GM21515 (cell line): ENCODE measurements at regions not wholly inside any gene's neighbourhood (a gene's known extent, or its start where the extent isn't known, plus 50 kb on each side); places are given as distances from the start of the nearest gene placed in this dataset.
"Not testable (repeated sequence)": the region's sequence is repeated elsewhere in the genome, so short reads cannot be mapped to it uniquely, and the experiment has no call there.

Experiments
- ATAC-seq: cut with Tn5 transposase; IDR thresholded peaks from one replicate; pipeline ENCODE4 v1.9.1; 2021; ENCODE audit not compliant: unreplicated experiment

DNA sequence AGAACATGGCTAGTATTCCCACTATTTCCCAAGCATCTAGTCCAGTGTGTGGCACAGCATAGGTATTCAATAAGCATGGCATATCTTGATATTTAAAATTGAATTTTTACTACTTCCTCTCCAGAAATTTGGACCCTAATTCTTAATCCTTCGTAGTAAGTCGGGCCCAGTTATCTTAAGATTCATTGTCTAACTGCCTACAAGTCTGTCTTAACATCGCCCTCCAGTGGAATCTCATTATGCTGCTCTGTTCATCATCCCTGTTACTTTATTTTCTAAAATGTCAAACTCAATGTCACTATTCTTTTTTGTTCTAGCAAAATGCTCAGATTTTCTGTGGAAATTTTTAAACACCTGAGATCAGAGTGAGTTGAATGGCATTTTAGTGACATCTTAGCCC, 606.2 kb downstream of the KLHL13 start:
- no peak for ATAC-seq

DNA sequence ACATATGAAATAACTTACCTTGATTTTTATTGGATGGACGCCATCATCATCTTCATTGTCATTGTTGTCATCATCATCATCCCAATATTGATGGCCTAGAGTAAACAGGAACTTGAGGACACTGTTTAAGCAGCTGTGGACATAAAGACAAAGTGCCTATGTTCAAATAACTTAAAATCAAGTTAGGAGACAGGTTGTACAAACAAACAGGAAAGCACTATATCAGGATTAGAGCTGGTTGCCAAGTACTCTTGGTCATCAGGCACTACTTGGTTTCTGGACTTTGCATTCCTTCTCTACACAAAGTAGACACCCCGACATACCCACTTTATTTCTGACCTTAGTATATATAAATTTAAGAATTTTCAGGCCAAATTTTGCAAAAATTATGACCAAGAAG, 608.6 kb downstream of the KLHL13 start:
- no peak for ATAC-seq

DNA sequence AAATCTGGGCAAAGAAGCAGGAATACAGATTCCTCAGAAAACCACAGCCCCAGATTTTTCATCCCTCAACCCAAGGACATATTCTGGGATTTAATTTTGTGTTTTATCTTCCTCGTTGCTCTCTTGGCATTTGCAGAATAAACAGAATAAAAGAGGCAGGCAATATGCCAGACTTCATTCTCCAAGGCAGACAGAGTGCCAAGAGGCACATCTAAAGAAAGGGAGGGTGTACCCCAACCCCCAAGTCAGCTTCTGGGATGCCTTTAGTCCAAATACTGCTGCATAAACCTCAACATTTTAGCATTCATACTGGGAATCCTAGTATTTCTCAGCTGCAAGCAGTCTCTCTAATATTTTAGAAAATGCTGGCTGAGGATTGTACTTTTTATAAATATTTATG, 629.2 kb downstream of the KLHL13 start:
- no peak for ATAC-seq

DNA sequence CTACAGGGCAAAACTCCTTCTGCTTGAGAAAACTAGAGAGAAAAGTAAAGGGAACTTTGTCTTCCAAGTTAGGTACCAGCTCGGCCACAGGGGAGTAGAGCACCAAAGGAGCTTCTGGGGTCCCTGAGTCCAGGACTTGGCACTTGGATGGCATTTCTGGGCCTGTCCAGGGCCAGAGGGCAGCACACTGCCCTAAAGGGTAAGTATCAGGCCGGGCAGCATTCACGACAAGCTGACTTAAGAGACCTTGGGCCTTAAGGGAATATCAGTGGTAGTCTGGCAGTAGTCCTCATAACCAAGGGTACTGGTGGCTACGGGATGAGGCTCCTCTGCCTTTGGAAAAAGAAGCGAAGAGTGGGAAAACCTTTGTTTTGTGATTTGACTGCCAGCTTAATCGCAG, 632.7 kb downstream of the KLHL13 start:
- no peak for ATAC-seq

DNA sequence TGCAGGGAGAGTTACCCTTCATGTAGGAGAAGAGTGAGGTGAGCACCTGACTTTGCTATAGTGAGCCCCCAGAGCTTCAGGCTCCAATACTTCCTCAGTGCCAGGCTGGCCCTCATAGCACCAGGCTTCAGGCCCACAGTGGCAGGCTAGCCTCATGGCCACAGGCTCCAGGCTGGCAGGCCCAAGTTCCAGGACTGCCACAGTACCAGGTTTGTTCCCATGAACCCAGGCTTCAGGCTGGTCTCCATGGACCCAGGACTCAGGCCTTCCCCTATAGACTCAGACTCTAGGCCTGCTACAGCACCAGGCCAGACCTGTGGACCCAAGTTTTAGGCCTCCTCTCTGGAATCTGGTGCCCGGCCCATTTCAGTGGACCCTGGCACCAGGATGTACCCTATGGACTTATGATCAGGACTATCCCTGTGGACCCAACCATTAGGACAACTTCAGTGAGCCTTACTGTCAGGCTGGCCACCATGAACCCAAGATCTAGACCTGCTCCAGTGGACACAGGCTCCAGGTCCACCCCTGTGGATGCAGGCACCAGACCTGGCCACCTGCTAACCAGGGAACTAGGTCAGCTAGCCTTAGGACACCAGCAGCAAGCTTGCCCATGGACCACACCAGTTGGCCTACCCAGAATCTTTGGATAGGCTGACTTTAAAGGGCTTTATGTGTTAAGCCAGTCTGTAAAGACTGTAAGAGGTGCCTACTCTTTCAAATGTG, 658.2 kb downstream of the KLHL13 start:
- ATAC-seq, result no peak

DNA sequence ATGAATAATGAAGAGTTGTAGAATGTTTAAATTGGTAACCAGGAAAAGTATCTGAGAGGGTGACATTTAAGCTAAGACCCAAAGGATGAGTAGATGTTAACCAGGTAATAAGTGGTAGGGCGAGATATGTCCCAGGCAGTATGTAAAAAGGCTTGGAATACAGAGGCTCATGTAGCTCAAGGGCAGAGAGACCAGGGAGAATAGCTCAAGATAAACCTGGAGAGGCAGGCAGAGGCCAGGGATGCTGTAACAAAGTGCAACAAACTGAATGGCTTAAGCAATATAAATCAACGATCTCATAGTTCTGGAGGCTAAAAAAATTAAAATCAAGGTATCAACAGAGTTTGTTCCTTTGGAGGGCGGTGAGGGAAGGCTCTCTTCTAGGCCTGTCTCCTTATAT, 660.8 kb downstream of the KLHL13 start:
- no peak for ATAC-seq

DNA sequence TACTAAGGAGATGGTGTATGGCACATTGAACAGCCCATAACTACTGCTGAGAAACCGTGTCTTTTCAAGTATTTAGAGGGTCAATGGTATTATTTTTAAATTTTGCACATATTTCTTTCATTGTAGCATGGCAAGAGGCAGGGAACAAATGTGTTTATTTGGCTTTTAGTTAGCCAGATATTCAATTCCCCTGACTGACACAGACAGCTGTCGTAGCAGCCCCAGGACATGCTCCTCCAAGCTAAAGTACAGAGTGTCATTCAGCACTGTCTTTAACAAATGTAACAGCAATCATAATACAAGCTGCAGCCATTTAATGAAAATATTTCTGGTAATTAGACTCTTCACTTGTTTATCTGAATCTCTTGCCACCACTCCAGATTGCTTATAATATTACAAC, 687.1 kb downstream of the KLHL13 start:
- no peak for ATAC-seq

DNA sequence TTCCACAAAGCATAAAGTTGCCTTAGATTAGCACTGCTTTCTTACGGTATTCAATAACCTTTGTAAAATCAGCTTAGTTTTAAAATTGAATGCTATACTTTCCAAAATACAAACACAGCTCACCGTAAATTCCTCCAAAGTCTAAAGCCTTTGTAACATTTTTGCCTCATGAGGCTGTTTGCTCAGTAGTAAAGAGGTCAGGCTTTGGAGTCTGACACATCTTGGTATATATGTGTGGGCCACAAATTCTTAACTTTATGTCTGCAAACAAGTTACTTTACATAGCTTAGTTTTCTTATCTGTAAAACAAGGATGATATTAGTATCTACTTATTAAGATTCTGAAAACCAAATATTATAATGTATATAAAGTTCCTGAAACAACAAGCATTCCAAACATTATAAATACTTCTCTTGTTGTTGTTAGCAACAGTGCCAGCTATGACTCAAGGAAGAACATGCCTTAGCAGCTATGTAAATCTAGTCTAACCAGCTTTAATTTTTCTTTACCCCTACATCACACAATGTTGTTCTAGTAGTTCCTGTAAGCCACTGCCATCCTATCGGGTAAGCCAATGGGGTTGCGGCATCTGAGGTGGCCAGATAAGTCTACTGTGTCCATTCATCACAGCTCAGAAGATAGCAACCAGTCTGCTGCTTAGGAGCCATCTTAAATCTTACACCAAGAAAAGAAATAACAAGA, 709.0 kb downstream of the KLHL13 start:
- ATAC-seq, result no peak

DNA sequence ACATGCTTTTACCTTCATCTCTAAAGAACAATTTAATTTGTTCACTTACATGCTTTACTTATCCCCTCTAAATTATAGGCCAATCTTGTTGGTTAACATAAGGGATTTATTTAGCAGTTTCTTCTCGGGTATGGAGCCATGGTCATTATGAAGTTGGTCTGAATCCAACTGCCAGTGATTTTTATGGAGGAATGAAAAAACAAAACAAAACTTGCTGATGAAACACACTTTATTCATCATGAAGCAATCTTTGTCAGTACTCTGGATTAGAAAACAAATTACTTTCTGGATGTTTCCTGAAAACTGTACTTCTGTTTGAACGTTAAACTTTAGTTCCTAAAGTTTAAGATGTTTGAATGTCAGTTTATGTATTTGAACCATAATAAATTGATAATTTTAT, 715.8 kb downstream of the KLHL13 start:
- ATAC-seq, result no peak

DNA sequence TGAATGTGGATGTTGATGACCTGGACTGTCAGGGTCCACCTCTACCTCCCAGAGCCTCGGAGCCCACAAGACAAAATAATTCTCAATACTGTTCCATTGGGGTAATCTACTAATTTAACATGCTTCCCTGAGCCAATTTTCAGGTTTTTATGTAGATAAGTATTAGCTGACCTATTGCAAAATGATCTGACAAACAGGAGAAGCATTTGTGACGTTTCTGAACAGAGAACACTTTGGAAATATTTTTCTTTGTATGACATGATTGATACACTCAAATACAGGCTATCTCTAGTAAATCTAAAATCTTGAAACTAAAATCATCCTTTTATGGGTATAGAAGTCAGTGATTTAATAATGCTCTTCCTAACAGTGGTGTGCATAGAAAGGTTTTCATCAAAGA, 716.6 kb downstream of the KLHL13 start:
- no peak for ATAC-seq

DNA sequence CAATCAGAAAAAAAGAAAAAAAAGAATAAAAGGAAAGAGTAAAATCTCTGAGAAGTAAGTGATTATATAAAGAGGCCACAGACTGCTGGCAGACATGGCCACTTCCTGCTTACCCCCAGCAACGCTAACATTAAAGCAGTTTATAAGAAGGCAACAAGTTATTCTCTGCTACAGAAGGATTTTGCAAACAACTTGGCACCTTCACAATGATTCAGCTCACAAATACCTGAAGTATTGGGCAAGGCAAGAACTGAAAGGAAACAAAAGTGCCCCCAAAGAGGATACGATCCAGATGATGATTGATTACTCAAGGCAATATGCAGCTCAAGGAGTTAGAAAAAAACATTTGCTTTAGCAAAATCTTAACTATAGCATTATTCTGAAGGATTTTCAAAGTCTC, 718.8 kb downstream of the KLHL13 start:
- ATAC-seq, result no peak

DNA sequence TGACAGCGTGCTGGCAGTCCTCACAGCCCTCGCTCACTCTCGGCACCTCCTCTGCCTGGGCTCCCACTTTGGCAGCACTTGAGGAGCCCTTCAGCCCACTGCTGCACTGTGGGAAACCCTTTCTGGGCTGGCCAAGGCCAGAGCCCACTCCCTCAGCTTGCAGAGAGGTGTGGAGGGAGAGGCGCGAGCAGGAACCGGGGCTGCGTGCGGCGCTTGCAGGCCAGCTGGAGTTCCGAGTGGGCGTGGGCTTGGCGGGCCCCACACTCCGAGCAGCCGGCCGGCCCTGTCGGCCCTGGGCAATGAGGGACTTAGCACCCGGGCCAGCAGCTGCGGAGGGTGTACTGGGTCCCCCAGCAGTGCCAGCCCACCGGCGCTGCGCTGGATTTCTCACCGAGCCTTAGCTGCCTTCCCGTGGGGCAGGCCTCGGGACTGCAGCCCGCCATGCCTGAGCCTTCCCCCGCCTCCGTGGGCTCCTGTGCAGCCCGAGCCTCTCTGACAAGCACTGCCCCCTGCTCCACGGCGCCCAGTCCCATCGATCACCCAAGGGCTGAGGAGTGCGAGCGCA, 722.0 kb downstream of the KLHL13 start:
- not testable (repeated sequence) for ATAC-seq

DNA sequence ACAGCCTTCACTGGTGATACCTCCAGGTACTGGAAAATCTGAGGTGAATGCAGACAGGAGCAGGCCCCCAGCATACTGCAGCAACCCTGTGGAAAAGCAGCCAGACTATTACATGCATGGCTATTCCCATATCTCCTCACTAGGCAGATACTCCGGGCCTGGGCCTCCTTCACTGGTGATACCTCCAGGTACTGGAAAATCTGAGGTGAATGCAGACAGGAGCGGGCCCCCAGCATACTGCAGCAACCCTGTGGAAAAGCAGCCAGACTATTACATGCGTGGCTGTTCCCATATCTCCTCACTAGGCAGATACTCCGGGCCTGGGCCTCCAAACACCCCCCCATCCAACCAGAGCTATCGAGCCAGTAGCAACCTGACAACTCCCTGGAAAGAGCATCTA, 724.2 kb downstream of the KLHL13 start:
- ATAC-seq, result not testable (repeated sequence)

DNA sequence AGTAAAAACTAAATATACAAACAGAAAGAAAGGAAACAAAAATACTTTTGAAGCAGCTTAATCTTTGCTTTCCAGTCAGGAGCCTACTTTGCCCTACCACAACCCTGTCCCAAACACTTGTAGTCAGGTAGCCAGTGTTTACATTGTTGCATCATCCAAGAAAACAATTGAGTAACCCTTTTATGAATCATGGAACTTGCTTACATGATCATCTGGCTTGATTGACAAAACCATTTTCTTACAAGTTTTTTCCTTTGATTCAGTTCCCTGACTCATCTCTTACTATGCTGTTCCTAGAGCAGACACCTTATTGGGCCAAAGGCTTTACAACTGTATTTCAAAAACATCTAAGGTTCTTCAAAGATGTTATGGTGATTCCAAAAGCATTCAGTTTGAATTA, 740.1 kb downstream of the KLHL13 start:
- no peak for ATAC-seq

DNA sequence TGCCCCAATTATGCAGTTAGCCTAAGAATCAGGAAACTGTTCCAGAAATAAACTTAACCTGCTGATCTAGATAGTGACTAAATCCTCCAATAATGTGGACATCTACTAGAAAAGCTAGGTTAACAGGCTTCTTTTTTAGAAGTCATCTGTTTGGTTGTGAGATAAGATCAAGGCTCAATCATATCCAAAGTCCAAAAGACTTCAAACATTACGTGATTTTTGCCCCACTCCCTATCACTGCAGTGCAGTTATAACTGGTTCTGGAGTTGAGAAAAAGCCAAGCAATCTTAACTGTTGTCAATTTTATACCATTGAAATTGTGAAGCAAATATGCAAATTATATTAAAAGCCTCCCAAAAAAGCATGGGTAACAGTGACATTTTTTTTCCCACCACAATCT, 781.4 kb downstream of the KLHL13 start:
- ATAC-seq, result no peak

DNA sequence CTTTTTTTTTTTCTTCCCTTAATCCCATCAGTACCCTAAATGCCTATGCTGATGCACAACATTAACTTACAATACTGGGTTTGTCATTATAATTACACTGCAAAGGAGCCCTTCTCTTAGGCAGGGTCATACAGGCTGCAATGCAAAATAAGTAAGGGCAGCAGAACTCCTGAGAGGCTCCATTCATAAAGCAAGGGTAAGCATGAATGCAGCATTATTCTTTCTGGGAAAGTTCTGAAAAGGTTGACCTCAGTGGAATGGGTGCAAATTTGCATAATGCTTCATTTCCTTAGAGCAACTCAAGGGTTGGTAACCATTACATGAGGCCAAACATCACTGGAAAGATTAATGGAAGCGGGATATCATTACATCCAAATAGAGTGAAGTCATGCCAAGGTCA, 789.2 kb downstream of the KLHL13 start:
- no peak for ATAC-seq

DNA sequence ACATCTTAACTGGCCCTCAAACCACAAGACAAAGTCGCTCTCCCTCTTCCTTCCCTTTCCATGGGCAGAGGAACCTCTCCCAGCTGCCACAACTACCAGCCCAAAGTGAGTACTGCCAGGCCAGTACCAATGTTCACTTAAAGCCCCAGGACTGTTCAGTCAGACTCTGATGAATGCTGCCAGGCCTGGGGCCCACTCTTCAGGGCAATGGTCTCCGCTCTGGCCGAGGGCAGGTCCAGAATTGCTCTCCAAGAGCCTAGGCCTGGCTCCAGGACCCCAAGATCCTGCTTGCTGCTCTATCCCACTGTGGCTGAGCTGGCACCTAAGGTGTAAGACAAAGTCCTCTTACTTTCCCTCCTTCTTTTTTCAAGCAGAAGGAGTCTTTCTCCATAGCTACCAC, 790.9 kb downstream of the KLHL13 start:
- ATAC-seq, result no peak

DNA sequence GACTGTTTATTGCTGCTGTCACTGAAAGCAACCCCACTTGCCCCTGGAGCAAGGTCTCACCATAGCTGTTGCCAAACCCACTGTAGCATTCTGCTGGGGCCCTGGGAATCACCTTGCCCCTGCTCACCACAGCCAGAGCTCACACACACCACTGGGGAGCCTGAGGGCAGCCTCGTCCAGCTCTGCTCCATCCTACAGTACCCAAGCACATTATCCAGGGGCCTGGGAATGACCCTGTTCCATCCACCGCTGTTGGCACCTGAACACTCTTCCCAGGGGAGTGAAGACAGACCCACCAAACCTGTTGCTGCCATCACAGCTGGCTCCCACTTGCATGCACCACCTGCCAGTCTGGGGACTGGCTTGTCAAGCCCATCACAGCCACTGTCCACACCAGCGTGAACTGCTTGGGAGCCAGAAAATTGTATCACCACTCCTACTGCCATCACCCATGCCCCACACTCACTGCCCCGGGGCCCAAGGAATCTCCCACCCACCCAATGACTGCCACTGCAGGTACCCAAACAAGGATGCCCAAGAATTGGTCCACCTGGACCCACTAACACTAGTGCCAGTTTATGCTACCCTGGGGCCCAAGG, 811.3 kb downstream of the KLHL13 start:
- no peak for ATAC-seq

DNA sequence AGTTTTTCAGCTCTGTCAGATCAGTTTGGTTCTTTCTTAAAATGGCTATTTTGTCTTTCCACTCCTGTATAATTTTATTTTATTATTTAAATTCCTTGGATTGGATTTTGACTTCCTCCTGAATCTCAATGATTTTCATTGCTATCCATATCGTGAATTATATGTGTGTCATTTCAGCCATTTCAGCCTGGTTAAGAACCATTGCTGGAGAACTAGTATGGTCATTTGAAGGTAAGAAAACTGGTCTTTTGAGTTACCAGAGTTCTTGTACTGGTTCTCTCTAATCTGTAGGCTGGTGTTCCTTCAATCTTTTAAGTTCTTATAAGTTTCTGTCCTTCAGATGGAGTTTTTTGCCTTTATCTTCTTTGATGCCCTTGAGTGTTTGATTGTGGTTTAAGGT, 815.5 kb downstream of the KLHL13 start:
- ATAC-seq, result no peak

DNA sequence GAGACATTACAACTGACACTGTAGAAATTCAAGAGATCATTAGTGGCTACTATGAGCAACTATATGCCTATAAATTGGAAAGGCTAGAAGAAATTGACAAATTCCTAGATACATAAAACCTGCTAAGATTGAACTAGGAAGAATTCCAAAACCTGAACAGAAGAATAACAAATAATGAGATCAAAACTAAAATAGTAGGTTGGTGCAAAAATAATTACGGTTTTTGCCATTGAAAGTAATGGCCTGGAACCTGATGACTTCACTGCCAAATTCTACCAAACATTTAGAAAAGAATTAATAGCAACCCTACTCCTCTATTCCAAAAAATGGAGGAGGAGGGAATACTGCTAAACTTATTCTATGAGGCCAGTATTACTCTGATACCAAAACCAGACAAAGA, 824.9 kb downstream of the KLHL13 start:
- ATAC-seq, result no peak

DNA sequence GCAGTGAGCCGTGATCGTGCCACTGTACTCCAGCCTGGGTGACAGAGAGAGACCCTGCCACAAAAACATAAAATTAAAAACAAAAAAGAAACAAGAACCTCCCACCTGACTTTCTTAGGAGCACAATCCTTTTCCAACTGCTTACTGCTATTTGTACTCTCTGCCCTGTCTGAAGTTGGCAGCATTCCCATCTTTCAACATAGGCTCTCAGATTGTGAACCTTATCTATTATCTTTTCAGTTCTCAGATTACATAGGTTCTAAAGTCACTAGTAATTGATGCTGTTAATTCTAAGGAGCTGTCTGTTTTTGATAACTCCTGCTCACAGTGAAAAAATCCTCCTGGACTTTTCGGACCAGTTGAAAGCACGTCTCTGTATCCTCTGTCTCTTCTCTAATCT, 812.2 kb upstream of the CT83 start:
- ATAC-seq, result no peak
